ENCODE measurements at regions not wholly inside any gene's neighbourhood (a gene's known extent, or its start where the extent isn't known, plus 50 kb on each side); places are given as distances from the start of the nearest gene placed in this dataset.

DNA sequence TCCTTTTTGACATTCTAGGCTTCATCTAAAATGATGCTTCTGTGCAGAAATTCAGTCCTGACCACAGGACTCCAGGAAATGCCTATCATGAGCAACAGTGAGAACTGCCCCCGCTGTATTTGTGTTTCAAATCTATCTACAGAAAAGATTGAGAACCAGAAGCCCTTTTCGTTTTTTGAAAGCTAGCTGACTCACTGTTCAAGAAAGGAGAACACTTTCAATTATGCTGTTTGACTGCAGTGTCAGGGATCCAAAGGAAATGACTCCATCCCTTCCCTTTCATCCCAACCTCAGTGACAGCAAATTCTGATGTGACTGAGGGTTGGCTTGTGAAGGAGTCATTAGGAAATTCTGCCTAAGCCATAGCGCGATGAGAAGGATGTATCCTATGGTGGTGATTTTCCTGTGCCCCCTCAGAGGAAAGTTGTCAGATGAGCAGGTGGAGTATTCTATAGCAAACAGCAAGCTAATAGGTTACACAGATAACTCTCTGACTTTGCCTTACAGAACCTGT is 622.3 kb downstream of the TMEM114 start:
- TF ChIP-seq CTCF (IDR thresholded peaks at IDR 0.05 in 2 of 3, conservative IDR thresholded peaks at IDR 0.05 in 1 of 3; ENCODE audit: borderline replicate concordance in 1 of 3, insufficient read depth in 1 of 3, low read depth in 2 of 3, low read length in 2 of 3) (no peak), RAD21 (IDR thresholded peaks at IDR 0.05; ENCODE audit: low read depth) (no peak)

Data from HCT116 (cell line).